ENCODE measurements at regions not wholly inside any gene's neighbourhood (a gene's known extent, or its start where the extent isn't known, plus 50 kb on each side); places are given as distances from the start of the nearest gene placed in this dataset.

DNA sequence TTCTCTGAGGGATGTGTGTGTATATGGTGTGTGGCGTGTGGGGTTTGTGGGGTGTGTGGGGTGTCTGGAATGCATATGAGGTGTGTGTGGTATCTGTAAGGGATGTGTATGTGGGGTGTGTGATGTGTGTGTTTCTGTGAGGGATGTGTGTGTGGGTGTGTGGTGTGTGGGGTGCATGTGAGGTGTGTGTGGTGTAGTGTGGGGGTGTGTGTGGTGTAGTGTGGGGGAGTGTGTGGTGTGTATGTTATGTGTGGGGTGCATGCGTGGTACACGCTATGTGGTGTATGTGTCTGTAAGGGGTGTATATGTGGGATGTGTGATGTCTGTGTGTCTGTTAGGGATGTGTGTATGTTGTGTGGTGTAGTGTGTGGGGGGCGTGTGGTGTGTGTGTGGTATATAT is 300.0 kb downstream of the FGF9 start:
- no peak for DNase-seq

DNA sequence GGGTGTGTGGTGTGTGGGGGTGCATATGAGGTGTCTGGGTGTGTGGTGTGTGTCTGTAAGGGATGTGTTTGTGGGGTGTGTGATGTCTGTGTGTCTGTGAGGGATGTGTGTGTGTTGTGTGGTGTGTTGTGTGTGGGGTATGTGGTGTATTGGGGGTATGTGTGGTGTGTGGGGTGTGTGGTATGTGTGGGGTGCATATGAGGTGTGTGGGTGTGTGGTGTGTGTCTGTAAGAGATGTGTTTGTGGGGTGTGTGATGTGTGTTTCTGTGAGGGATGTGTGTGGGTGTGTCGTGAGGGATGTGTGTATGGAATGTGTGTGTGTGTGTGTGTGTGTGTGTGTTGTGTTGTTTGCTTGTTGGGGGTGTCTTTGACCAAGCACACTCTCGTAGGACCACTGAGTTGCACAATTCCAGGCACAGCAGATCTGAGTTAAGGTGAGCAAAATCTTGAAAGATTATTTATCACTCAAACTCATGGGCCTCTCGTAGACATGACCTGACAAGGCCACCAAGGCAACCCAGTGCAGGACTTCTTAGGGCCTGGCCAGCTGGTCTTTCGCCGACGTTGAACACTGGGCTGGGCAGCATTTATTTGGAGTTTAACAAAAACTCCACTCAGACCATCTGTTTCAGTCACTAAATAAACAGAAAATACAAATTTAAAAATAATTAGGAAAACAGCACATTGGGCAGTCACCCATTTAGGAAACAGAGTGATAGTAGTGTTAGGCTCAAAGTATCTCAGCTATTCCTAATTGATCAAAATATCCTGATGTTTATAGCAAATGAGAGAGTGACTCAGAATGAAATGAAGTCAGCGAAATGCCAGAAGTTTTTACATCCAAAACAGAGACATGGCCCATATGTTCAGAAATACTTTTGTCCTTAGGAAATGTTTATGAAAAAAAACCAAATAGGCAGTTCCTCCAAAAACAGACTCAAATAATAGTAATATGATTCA is 301.1 kb downstream of the FGF9 start:
- no peak for DNase-seq

GRCh38 chr13:21973437-21974125 is 302.7 kb downstream of the FGF9 start:
- no peak for DNase-seq

- DNase-seq, result no peak
These were observed 303.9 kb downstream of the FGF9 start for GRCh38 chr13:21974741-21975140.

GRCh38 chr13:21976159-21976558 is 305.3 kb downstream of the FGF9 start:
- no peak for DNase-seq

DNA sequence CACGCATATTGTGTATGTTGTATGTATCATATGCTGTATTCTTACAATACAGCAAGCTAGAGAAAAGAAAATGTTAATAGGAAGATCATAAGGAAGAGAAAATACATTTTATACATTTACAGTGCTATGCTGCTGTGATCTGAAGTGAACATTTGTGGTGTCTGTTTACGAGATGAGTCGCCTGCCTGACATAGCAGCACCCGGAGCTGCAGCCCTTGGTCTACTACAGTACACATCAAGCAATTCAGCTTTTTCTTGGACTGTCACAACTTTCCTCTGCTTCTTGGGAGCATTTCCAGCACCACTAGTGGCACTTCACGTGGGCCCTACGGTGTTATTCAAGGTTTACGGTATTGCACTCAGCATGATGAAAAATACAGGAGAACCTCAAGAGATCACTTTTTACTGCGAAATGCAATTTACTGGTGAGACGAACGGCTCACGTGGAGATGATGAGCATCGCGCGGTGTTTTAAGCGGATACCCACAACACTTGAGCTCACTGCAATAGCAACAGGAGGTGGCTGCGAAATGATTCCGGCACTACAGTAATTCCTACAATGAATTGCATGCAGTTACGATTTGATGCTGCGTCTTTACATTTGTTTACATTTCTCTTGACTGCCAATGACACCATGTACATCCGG is 308.4 kb downstream of the FGF9 start:
- DNase-seq, result no peak

DNA sequence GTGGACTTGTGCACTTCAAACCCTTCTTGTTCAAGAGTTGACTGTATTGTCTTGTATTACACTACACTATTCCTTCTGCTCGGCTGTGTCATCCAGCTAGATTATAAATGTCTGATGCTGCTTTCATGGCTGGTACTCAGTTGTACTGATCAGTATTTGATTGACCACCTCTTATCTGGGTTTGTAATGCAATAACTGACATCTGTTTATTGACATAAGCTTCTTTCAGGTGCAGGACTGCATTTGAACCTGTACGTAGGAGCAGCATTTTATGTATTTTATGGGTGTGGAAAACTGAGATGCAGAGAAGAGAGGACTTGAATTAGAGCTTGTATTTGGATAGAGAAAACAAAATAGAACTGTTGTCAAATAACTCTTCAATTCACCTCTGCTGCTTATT is 309.2 kb downstream of the FGF9 start:
- no peak for DNase-seq

GRCh38 chr13:21984156-21984555 is 313.3 kb downstream of the FGF9 start:
- DNase-seq, result no peak

- no peak for DNase-seq
These were observed 315.7 kb downstream of the FGF9 start for GRCh38 chr13:21986602-21987001.

DNA sequence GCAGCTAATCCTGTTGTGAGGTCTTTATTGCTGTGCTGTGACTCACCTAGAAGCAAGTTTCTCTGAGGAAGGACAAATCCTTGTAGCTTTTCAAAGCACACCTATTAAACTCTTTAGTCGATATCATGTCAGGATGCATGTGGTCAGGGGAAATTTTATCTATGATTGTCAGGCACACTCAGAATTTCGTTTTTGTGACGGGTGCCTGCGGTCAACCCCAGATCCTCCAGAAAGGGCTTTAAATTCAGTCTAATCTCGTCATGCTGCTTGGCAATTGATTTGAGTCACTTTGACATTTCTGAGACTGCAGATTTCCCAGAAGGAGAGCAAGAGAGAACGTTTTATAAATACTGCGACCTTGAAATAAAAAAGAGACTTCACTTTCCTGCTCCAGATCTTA is 316.9 kb downstream of the FGF9 start:
- DNase-seq, result no peak

- DNase-seq, result no peak
These were observed 317.8 kb downstream of the FGF9 start for GRCh38 chr13:21988624-21989023.

GRCh38 chr13:21996049-21996448 is 325.2 kb downstream of the FGF9 start:
- DNase-seq, result no peak

DNA sequence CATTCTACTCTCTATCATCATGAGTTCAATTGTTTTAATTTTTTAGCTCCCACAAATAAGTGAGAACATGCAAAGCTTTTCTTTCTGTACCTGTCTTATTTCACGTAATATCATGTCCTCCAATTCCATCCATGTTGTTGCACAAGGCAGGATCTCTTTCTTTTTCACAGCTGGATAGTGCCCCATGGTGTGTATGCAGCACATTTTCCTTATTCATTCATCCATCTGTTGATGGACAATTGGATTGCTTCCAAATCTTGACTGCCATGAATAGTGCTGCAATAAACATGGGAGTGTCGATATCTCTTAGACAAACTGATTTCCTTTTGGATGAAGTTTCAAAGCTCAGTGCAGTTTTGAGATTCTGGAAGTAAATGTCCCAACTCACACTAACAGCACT is 326.9 kb downstream of the FGF9 start:
- no peak for DNase-seq

- no peak for DNase-seq
These were observed 327.6 kb downstream of the FGF9 start for GRCh38 chr13:21998279-21998990.

DNA sequence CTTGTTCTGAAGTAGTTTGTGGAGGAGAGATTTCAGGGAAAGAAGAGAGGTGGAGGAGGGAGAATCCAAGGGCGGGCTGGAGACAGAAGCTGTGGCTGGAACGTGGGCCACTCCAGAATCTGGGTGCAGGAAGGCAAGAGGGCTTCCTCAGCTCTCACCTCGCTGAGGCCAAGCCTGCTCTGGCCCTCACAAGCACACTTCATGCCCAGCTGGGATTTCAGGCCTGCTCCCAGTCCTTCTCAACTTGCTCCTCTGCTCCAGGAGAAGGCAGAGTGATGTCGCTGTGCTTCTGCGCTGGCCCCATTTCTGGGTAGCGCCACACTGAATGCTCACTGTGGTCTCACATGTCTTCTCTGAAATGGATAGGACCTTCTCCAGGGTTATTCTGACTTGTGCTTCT is 328.8 kb downstream of the FGF9 start:
- DNase-seq, result no peak

DNA sequence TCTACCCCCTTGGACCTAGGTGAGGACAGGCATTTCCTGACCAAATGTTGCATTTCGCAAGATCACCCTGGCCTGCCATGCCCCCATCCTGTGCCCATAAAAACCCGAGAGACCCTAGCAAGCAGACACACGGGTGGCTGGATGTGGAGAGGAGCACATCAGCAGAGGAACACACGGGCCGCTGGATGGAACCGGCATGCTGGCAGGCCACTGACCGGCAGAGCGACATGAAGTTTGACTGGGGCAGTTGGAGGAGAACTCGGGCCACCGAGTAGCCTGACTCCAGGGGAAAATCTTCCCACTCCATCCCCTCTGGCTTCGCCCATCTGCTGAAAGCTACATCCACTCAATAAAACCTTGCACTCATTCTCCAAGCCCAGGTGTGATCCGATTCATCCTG is 329.3 kb downstream of the FGF9 start:
- no peak for DNase-seq

- DNase-seq, result no peak
These were observed 330.5 kb downstream of the FGF9 start for GRCh38 chr13:22001336-22001735.

DNA sequence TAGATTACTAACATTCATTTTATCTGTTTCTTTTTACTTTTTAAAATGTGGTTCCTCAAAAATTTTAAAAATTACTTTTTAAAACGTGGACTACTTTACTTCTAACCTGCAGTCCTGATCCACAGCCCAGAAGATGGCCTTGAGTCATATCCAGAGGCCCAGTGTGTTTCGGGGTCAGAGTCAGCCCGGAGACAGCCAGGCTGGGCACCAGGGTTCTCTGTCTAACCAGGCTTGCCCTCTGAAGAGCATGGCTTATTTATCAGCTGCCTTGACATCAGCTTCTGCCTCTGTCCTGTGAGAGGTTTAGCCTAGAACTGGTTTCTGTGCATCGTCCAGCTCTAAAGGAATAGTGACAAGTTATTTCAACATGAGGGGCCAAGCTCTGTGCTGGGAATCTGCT is 332.0 kb downstream of the FGF9 start:
- DNase-seq, result no peak

DNA sequence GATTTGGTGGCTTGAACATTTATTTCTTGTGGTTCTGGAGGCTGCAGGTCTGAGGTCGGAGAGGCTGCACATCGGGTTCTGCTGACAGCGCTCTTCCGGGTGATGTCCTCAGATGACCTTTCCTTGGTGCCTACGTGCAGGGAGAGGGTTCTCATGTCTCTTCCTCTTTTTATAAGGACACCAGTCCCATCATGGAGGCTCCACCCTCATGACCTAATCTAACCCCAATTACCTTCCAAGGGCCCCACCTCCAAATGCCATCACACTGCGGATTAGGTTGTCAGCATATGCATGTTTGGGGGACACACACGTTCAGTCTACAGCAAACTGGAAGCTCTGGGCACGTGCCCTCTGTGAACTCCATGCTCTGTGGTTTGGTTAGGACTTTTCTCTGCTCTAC is 338.6 kb downstream of the FGF9 start:
- DNase-seq, result no peak

DNA sequence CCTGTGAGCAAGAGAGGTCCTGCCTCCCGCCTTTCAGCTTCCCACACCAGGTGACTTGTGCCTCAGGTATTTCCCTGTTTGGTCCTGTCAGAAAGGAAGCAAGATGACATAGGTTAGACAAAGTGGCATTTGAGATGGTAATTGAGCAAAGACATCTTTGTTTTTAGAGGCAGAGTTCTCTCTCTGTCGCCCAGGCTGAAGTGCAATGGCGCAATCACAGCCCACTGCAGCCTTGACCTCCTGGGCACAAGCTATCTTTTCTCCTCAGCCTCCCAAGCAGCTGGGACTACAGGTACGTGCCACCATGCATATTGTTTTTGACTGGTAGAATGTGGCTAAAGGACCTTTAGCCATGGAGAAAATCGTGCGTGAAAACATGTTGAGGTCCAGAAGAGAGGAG is 339.1 kb downstream of the FGF9 start:
- DNase-seq, result no peak

- no peak for DNase-seq
These were observed 341.8 kb downstream of the FGF9 start for GRCh38 chr13:22012686-22013085.

DNA sequence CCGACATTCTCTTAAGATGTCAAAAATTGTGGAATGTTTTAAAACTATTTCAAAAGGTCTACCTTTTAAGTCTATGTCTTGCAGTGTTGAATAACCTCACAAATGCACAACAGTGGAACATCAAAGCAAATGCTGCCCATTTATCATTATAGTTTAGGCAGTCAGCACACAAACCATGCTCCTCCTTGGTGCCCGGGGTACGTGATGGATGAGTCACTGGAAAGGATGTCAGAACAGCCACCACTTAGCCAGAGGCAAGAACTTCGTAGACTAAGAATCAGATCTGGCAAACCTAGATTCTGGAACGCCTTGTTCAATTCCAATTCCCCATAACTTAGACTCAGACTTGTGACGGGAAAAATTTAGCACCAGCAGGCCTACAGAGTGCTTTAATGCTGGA is 343.6 kb downstream of the FGF9 start:
- DNase-seq, result no peak

DNA sequence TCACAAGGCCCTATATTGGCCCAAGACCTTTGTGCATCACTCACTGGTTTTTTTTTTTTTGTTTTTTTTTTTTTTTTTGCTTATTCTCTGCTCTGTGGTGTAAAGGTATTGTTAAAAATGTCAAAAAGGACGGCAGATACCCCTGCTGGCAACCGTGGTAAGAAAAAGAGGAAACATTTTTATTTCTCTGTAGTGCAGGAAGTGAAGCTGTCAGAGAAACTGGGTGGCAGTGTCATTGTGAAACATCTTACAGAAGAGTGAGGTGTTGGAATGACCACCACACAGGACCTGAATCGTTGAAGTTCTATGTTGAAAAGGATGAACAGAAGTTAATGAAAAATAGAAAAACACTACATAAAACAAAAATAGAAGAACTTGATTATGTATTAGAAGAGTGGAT is 346.4 kb downstream of the FGF9 start:
- no peak for DNase-seq

Data from effector CD8-positive, alpha-beta T cell (primary cell).